Testis (tissue), 2 donors: ENCODE measurements at regions not wholly inside any gene's neighbourhood (a gene's known extent, or its start where the extent isn't known, plus 50 kb on each side); places are given as distances from the start of the nearest gene placed in this dataset.

Experiments used
- DNase-seq: peaks from one replicate; pipeline ENCODE4 v3.0.0-alpha.2; 2019
- H3K27ac ChIP-seq, 2 donors: fragments of 200-600 bp; sonication (generic); one replicate each; pipeline ENCODE4 v1.5.1; 2019
- H3K27me3 ChIP-seq: fragments of 200-600 bp; sonication (generic); one replicate; pipeline ENCODE4 v1.5.1; 2019
- H3K36me3 ChIP-seq: fragments of 200-600 bp; sonication (generic); one replicate; pipeline ENCODE4 v1.5.1; 2017; ENCODE audit warnings: low read depth; ENCODE audit errors: missing control alignments
- H3K4me1 ChIP-seq: fragments of 200-600 bp; sonication (generic); one replicate; pipeline ENCODE4 v1.5.1; 2019
- H3K4me3 ChIP-seq, 2 donors: fragments of 200-600 bp; sonication (generic); one replicate each; pipeline ENCODE4 v1.5.1; 2017 to 2019
- H3K9me3 ChIP-seq: fragments of 200-600 bp; sonication (generic); one replicate; pipeline ENCODE4 v1.5.1; 2017
- CTCF ChIP-seq, 3 experiments: fragments of 450-650 bp in 2 of 3; fragments of 200-600 bp in 1 of 3; sonication (generic) in 1 of 3; IDR thresholded peaks; one replicate each; pipeline ENCODE4 v1.5.1; 2016 to 2019; ENCODE audit warnings: antibody characterized with exemption in 3 of 3, mild to moderate bottlenecking in 2 of 3, moderate library complexity in 1 of 3
- POLR2A ChIP-seq: fragments of 450-650 bp; IDR thresholded peaks from one replicate; pipeline ENCODE4 v1.6.1; 2017; ENCODE audit warnings: antibody characterized with exemption, mild to moderate bottlenecking, moderate library complexity
- WGBS, 2 donors: methylation state at CpG; one replicate each; pipeline ENCODE4 v1.1.5; 2018; 5-methylcytosine and 5-hydroxymethylcytosine counted together
- intact Hi-C: fragments of 100-400 bp; cut with DNase I; formaldehyde crosslinking; loops from one replicate; pipeline ENCODE4 v1.15.1; 2023; ENCODE audit warnings: low total_unique reads

GRCh38 chr7:118478236-118478635 is 253.7 kb downstream of the ANKRD7 start:
- Histone ChIP-seq H3K27me3 (no peaks in the 10 kb centered on the region), H3K36me3 (no peaks in the 10 kb centered on the region), H3K27ac (no peak overlapping the region), H3K4me1 (no peaks in the 10 kb centered on the region), H3K4me3 (no peak overlapping the region), H3K9me3 (no peaks in the 10 kb centered on the region)
- WGBS, 2 donors = 88 to 91% methylated on average over 4 of the region's 4 CpGs
- intact Hi-C loops = no loop called here
- no peak for DNase-seq
- TF ChIP-seq POLR2A (no peak), CTCF (IDR thresholded peaks at IDR 0.05) (no peak)

GRCh38 chr7:118478931-118479330 is 254.4 kb downstream of the ANKRD7 start:
- WGBS, 2 donors = 57 to 76% methylated on average over 2 of the region's 2 CpGs
- Histone ChIP-seq H3K9me3 (no peaks in the 10 kb centered on the region), H3K27ac (no peak overlapping the region), H3K36me3 (no peaks in the 10 kb centered on the region), H3K27me3 (no peaks in the 10 kb centered on the region), H3K4me1 (no peaks in the 10 kb centered on the region), H3K4me3 (no peak overlapping the region)
- intact Hi-C loops = no loop called here
- no peak for DNase-seq
- TF ChIP-seq POLR2A = no peak
- no peak for TF ChIP-seq CTCF (IDR thresholded peaks at IDR 0.05)

GRCh38 chr7:118492466-118492865 is 268.0 kb downstream of the ANKRD7 start:
- DNase-seq = no peak
- intact Hi-C loops = no loop called here
- Histone ChIP-seq H3K4me1 (no peaks in the 10 kb centered on the region), H3K36me3 (no peaks in the 10 kb centered on the region), H3K9me3 (no peaks in the 10 kb centered on the region), H3K4me3 (no peak overlapping the region), H3K27me3 (no peaks in the 10 kb centered on the region), H3K27ac (no peak overlapping the region)
- WGBS, 2 donors = 62 to 78% methylated on average over 5 of the region's 5 CpGs
- TF ChIP-seq CTCF (IDR thresholded peaks at IDR 0.05) = no peak

GRCh38 chr7:118496138-118496644 is 271.7 kb downstream of the ANKRD7 start:
- TF ChIP-seq CTCF (IDR thresholded peaks at IDR 0.05) = no peak
- TF ChIP-seq POLR2A = no peak
- H3K27me3 ChIP-seq = no peaks in the 10 kb centered on the region
- H3K27ac ChIP-seq = no peak overlapping the region
- DNase-seq = no peak
- no peak overlapping the region for H3K4me3 ChIP-seq
- intact Hi-C loops = no loop called here
- no peaks in the 10 kb centered on the region for H3K36me3 ChIP-seq
- H3K9me3 ChIP-seq = no peaks in the 10 kb centered on the region
- H3K4me1 ChIP-seq = no peaks in the 10 kb centered on the region

- H3K27ac ChIP-seq = no peak overlapping the region
- H3K9me3 ChIP-seq = no peaks in the 10 kb centered on the region
- no peaks in the 10 kb centered on the region for H3K4me1 ChIP-seq
- H3K4me3 ChIP-seq = no peak overlapping the region
- intact Hi-C loops = no loop called here
- no peak for TF ChIP-seq POLR2A
- TF ChIP-seq CTCF (IDR thresholded peaks at IDR 0.05) = no peak
- H3K27me3 ChIP-seq = no peaks in the 10 kb centered on the region
- 32 to 44% methylated on average over 3 of the region's 3 CpGs for WGBS, 2 donors
- DNase-seq = no peak
- H3K36me3 ChIP-seq = no peaks in the 10 kb centered on the region
Observed at GRCh38 chr7:118502235-118502634, 277.7 kb downstream of the ANKRD7 start.
